Subcutaneous abdominal adipose tissue (tissue), 5 donors: ENCODE measurements at regions not wholly inside any gene's neighbourhood (a gene's known extent, or its start where the extent isn't known, plus 50 kb on each side); places are given as distances from the start of the nearest gene placed in this dataset.

Experiments
- H3K27ac ChIP-seq: one replicate; pipeline ENCODE4 v1.7.0; 2013; ENCODE audit warnings: low read depth, mild to moderate bottlenecking, inconsistent platforms, low read length, moderate library complexity
- H3K27me3 ChIP-seq, 5 donors: one replicate each; pipeline ENCODE4 v1.7.0; 2013; ENCODE audit warnings: low read length in 5 of 5, inconsistent platforms in 1 of 5; ENCODE audit not compliant: control insufficient read depth in 5 of 5, insufficient read depth in 4 of 5
- H3K36me3 ChIP-seq, 5 donors: one replicate each; pipeline ENCODE4 v1.7.0; 2013; ENCODE audit warnings: low read length in 5 of 5; ENCODE audit not compliant: control insufficient read depth in 5 of 5, insufficient read depth in 5 of 5
- H3K4me1 ChIP-seq, 5 donors: one replicate each; pipeline ENCODE4 v1.7.0; 2013; ENCODE audit warnings: low read length in 5 of 5, mild to moderate bottlenecking in 3 of 5, moderate library complexity in 1 of 5; ENCODE audit not compliant: control insufficient read depth in 5 of 5, insufficient read depth in 5 of 5
- H3K4me3 ChIP-seq, 5 donors: one replicate each; pipeline ENCODE4 v1.7.0; 2013; ENCODE audit warnings: low read length in 5 of 5, low read depth in 1 of 5
- H3K9ac ChIP-seq, 5 donors: one replicate each; pipeline ENCODE4 v1.7.0; 2013; ENCODE audit warnings: low read length in 5 of 5, mild to moderate bottlenecking in 4 of 5, moderate library complexity in 3 of 5
- H3K9me3 ChIP-seq, 5 donors: one replicate each; pipeline ENCODE4 v1.7.0; 2013; ENCODE audit warnings: low read length in 5 of 5; ENCODE audit not compliant: control insufficient read depth in 5 of 5
- donor health status: healthy.
- donor health status: healthy.
- donor health status: healthy.
- donor health status: healthy.
- donor health status: healthy.

- H3K4me3 ChIP-seq: no peak overlapping the region
- H3K27me3 ChIP-seq: peaks cover 0 to 10% (median 4%) of the 10 kb centered on the region in 5 donors
- no peak overlapping the region for H3K27ac ChIP-seq
- H3K9me3 ChIP-seq: no peaks in the 10 kb centered on the region
- H3K9ac ChIP-seq: no peak overlapping the region
- H3K4me1 ChIP-seq: peaks cover 0 to 12% (median 5%) of the 10 kb centered on the region in 5 donors
- H3K36me3 ChIP-seq: no peaks in the 10 kb centered on the region
These were observed 94.7 kb downstream of the NOG start for GRCh38 chr17:56688151-56688550.

DNA sequence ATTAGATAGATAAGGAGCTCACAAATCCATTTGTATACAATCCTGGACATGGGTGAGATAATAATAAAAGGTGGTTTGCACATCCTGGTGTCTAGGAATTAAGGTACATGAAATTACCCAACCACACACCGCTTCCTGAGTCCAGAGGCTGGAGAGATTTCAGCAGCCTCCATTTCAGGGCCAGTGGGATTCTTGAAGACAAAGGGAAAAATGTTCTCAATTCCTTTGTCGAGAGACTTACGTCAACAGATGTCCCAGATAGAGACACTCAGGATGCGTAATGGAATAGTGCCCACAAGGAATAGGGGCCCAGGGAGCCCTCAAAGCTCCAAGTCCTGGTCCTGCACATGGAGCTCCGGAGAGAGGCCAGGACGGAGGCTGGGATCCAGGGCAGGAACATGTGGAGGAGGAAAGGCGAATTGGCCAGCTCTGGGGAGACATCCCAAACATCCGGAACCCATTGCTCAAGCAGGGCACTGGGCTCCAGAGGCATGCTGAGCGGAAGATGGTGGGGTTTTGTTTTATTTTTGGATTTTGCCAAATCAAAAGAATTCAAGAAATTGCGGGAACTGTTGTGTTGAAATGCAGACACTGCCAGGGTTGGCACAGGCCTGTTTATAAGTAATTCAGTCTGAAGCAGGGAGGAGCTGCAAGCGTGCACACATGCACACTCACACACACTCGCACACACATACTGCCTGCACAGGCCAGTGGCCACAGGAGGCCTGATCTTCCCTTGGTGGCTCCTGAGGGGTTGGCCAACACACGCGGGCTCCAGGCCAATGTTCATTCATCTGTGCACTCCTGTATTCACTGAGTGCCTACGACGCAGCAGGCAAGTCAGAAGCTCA, 97.2 kb downstream of the NOG start:
- Histone ChIP-seq H3K4me3 (no peak overlapping the region), H3K27ac (no peak overlapping the region), H3K9ac (no peak overlapping the region)

DNA sequence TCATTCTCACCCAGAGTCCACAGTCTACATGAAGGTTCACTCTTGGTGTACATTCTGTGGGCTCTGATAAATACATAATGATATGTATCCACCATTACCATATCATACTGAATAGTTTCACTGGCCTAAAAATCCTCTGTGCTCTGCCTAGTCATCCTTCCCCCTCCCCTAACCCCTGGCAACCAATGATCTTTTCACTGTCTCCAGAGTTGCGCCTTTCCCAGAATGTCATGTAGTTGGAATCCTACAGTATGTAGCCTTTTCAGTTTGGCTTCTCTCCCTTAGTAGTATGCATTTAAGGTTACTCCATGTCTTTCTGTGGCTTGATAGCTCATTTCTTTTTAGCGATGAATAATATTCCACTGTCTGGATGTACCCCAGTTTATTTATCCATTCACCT, 101.3 kb downstream of the NOG start:
- Histone ChIP-seq H3K9me3 (no peaks in the 10 kb centered on the region), H3K9ac (no peak overlapping the region), H3K36me3 (no peaks in the 10 kb centered on the region), H3K27me3 (no peaks in the 10 kb centered on the region), H3K4me1 (peaks cover 2 to 24% (median 17%) of the 10 kb centered on the region in 5 donors), H3K27ac (no peak overlapping the region), H3K4me3 (no peak overlapping the region)

More for the DNA sequence above, 97.2 kb downstream of the NOG start:
- H3K27me3 ChIP-seq: peaks cover 0 to 4% (median 0%) of the 10 kb centered on the region in 5 donors
- no peaks in the 10 kb centered on the region for H3K9me3 ChIP-seq
- peaks cover 0 to 12% (median 5%) of the 10 kb centered on the region in 5 donors for H3K4me1 ChIP-seq
- no peaks in the 10 kb centered on the region for H3K36me3 ChIP-seq

- no peak overlapping the region for H3K9ac ChIP-seq
- H3K4me3 ChIP-seq: no peak overlapping the region
- H3K27ac ChIP-seq: no peak overlapping the region
- H3K27me3 ChIP-seq: no peaks in the 10 kb centered on the region
- H3K9me3 ChIP-seq: no peaks in the 10 kb centered on the region
- H3K36me3 ChIP-seq: no peaks in the 10 kb centered on the region
- peaks cover 2 to 19% (median 12%) of the 10 kb centered on the region in 5 donors for H3K4me1 ChIP-seq
These were observed 103.7 kb downstream of the NOG start for GRCh38 chr17:56697190-56697589.

- H3K9ac ChIP-seq: no peak overlapping the region
- peak overlapping the region; percentile 54 for H3K27ac ChIP-seq
- H3K4me3 ChIP-seq: peak overlapping the region in 2 of 5 donors; percentile 19 to 32
- H3K36me3 ChIP-seq: no peaks in the 10 kb centered on the region
- H3K4me1 ChIP-seq: peaks cover 2 to 19% (median 12%) of the 10 kb centered on the region in 5 donors
- no peaks in the 10 kb centered on the region for H3K27me3 ChIP-seq
- no peaks in the 10 kb centered on the region for H3K9me3 ChIP-seq
These were observed 105.8 kb downstream of the NOG start for GRCh38 chr17:56699186-56699894.

DNA sequence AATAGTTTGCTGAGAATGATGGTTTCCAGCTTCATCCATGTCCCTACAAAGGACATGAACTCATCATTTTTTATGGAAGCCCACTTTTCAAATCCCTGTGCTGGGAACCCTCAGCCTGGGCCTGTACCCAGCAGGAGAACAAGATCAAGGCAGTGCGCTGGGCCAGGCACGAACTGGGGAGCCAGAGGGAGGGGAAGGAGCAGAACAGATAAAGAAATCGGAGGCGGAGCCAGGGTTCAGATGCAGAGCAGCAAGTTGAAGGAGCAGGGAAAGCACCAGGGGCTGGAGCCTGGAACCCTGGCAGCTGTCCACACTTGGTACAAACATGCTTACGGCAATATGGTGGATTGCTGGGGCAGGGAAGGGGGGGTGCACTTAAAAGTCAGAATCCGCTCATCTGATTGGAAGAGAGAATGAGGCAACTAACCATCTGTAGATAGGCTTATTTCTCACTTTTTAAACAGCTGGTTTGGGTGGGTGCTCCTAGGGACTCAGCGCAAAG, 107.5 kb downstream of the NOG start:
- H3K4me3 ChIP-seq: no peak overlapping the region

GRCh38 chr17:56707312-56708219, 114.1 kb downstream of the NOG start:
- Histone ChIP-seq H3K9me3 (no peaks in the 10 kb centered on the region), H3K36me3 (no peaks in the 10 kb centered on the region), H3K9ac (no peak overlapping the region), H3K27ac (no peak overlapping the region), H3K4me1 (no peaks in the 10 kb centered on the region), H3K27me3 (peaks cover 0 to 5% (median 0%) of the 10 kb centered on the region in 5 donors), H3K4me3 (no peak overlapping the region)

More for the DNA sequence above, 107.5 kb downstream of the NOG start:
- peaks cover 2 to 19% (median 12%) of the 10 kb centered on the region in 5 donors for H3K4me1 ChIP-seq
- H3K27me3 ChIP-seq: peaks cover 0 to 4% (median 0%) of the 10 kb centered on the region in 5 donors
- H3K9ac ChIP-seq: no peak overlapping the region
- no peak overlapping the region for H3K27ac ChIP-seq
- no peaks in the 10 kb centered on the region for H3K36me3 ChIP-seq
- H3K9me3 ChIP-seq: no peaks in the 10 kb centered on the region

DNA sequence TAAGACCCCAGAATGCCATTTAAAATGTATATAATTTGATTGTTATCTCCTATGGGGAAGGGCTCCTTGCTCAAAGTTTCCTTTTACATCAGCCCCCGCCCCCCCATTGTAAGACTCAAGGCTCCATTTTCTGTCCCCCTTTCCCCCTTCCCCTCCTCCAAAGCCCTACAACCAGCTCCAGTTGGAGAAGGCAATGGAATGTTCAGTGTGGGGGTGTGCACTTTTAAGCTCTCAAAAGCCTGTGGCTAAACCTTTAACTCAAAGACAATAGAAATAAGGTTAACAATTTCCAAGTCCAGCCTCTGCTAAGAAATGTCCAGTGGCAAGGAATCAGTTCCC, 114.7 kb downstream of the NOG start:
- H3K27me3 ChIP-seq: peaks cover 0 to 5% (median 0%) of the 10 kb centered on the region in 5 donors
- no peak overlapping the region for H3K27ac ChIP-seq
- H3K36me3 ChIP-seq: no peaks in the 10 kb centered on the region

DNA sequence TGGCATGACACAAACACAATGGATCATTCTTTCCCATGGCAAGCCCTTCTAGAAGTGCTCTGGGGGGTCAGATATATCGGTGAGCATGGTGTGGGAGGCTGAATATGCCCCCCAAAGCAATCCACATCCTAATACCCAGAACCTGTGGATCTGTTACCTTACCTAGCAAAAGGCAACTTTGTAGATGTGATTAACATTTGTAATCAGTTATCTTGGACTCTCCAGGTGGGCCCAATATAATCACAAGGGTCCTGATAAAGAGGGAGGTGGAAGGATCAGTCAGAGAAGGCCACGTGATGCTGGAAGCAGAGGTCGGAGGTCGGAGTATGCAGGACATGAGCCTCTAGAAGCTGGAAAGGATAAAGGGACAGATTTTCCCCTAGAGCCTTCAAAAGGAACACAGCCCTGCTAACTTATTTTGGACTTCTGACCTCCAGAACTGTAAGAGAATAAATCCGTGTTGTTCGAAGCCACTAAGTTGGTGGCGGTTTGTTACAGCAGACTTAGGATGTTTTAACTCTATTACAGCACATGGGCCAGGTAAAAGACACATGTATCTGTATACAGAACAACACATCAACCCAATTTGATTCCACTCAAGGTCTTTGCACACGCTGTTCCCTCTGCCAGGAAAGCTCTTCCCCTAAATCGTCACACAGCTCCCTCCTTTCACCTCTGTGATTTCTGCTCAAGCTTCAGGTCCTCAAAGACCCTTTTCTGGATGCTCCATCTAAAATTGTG, 115.3 kb downstream of the NOG start:
- Histone ChIP-seq H3K9me3 (no peaks in the 10 kb centered on the region), H3K4me1 (no peaks in the 10 kb centered on the region), H3K27ac (no peak overlapping the region), H3K4me3 (no peak overlapping the region), H3K27me3 (peaks cover 0 to 5% (median 0%) of the 10 kb centered on the region in 5 donors), H3K9ac (no peak overlapping the region), H3K36me3 (no peaks in the 10 kb centered on the region)

More for the DNA sequence above, 114.7 kb downstream of the NOG start:
- no peak overlapping the region for H3K4me3 ChIP-seq
- H3K4me1 ChIP-seq: no peaks in the 10 kb centered on the region
- H3K9me3 ChIP-seq: no peaks in the 10 kb centered on the region
- no peak overlapping the region for H3K9ac ChIP-seq
